ENCODE measurements at regions not wholly inside any gene's neighbourhood (a gene's known extent, or its start where the extent isn't known, plus 50 kb on each side); places are given as distances from the start of the nearest gene placed in this dataset.

- H3K4me3 ChIP-seq (replicated peaks; ENCODE audit: low read depth, low read length): no peak overlapping the region
- no peak for TF ChIP-seq CTCF (IDR thresholded peaks at IDR 0.05; ENCODE audit: low read depth, low read length, missing control alignments)
- DNase-seq (ENCODE audit: extremely low read depth, low read depth): no peak
These were observed 128.5 kb upstream of the PFKP start for GRCh38 chr10:2938869-2939268.

- H3K4me3 ChIP-seq (replicated peaks; ENCODE audit: low read depth, low read length): no peak overlapping the region
- no peak for TF ChIP-seq CTCF (IDR thresholded peaks at IDR 0.05; ENCODE audit: low read depth, low read length, missing control alignments)
- DNase-seq (ENCODE audit: extremely low read depth, low read depth): no peak
These were observed 130.5 kb upstream of the PFKP start for GRCh38 chr10:2936816-2937215.

GRCh38 chr10:2935647-2936386 lies 131.5 kb upstream of the PFKP start:
- no peak overlapping the region for H3K4me3 ChIP-seq (replicated peaks; ENCODE audit: low read depth, low read length)
- no peak for TF ChIP-seq CTCF (IDR thresholded peaks at IDR 0.05; ENCODE audit: low read depth, low read length, missing control alignments)
- no peak for DNase-seq (ENCODE audit: extremely low read depth, low read depth)

- no peak for TF ChIP-seq CTCF (IDR thresholded peaks at IDR 0.05; ENCODE audit: low read depth, low read length, missing control alignments)
- no peak overlapping the region for H3K4me3 ChIP-seq (replicated peaks; ENCODE audit: low read depth, low read length)
- no peak for DNase-seq (ENCODE audit: extremely low read depth, low read depth)
These were observed 133.4 kb upstream of the PFKP start for GRCh38 chr10:2933924-2934323.

GRCh38 chr10:2933519-2933918 lies 133.8 kb upstream of the PFKP start:
- H3K4me3 ChIP-seq (replicated peaks; ENCODE audit: low read depth, low read length): no peak overlapping the region
- TF ChIP-seq CTCF (IDR thresholded peaks at IDR 0.05; ENCODE audit: low read depth, low read length, missing control alignments): no peak
- no peak for DNase-seq (ENCODE audit: extremely low read depth, low read depth)

GRCh38 chr10:2933071-2933470 lies 134.3 kb upstream of the PFKP start:
- DNase-seq (ENCODE audit: extremely low read depth, low read depth): no peak
- no peak overlapping the region for H3K4me3 ChIP-seq (replicated peaks; ENCODE audit: low read depth, low read length)
- no peak for TF ChIP-seq CTCF (IDR thresholded peaks at IDR 0.05; ENCODE audit: low read depth, low read length, missing control alignments)

All from HFF-Myc (cell line).